Kidney (tissue), 13 donors: ENCODE measurements at regions not wholly inside any gene's neighbourhood (a gene's known extent, or its start where the extent isn't known, plus 50 kb on each side); places are given as distances from the start of the nearest gene placed in this dataset.

Experiments
- DNase-seq, 5 donors: peaks; one replicate each; pipeline ENCODE4 v3.0.0-alpha.2; 2013 to 2020
- FAIRE-seq: peaks from 2 replicates; lab custom pipeline; 2012; peaks lifted over from hg19 to GRCh38; lab: Jason Lieb, UNC
- H3K27ac ChIP-seq, 2 donors: one replicate each; pipeline ENCODE4 v1.7.0; 2013; ENCODE audit warnings: low read depth in 2 of 2, low read length in 2 of 2, inconsistent platforms in 1 of 2
- H3K27me3 ChIP-seq: one replicate; pipeline ENCODE4 v1.7.1; 2013; ENCODE audit warnings: low read length, inconsistent platforms; ENCODE audit not compliant: control insufficient read depth, insufficient read depth
- H3K36me3 ChIP-seq, 3 donors: one replicate each; pipeline versions ENCODE4 v1.7.0 to v1.7.1; 2013; ENCODE audit warnings: low read length in 3 of 3, control low read depth in 1 of 3, inconsistent platforms in 1 of 3; ENCODE audit not compliant: insufficient read depth in 3 of 3, control insufficient read depth in 2 of 3
- H3K4me1 ChIP-seq, 3 donors: one replicate each; pipeline versions ENCODE4 v1.7.0 to v1.7.1; 2013; ENCODE audit warnings: low read length in 3 of 3, inconsistent platforms in 1 of 3, low read depth in 1 of 3; ENCODE audit not compliant: control insufficient read depth in 2 of 3, insufficient read depth in 2 of 3
- H3K4me3 ChIP-seq, 3 donors: one replicate each; pipeline versions ENCODE4 v1.7.0 to v1.8.1; 2013; ENCODE audit warnings: low read length in 3 of 3, control low read depth in 1 of 3, inconsistent platforms in 1 of 3
- H3K9ac ChIP-seq, 3 donors: one replicate each; pipeline versions ENCODE4 v1.7.0 to v1.7.1; 2013; ENCODE audit warnings: low read length in 3 of 3, control low read depth in 1 of 3, inconsistent platforms in 1 of 3
- H3K9me3 ChIP-seq, 3 donors: one replicate each; pipeline versions ENCODE4 v1.7.0 to v1.7.1; 2013; ENCODE audit warnings: low read length in 3 of 3, control low read depth in 1 of 3, inconsistent platforms in 1 of 3; ENCODE audit not compliant: control insufficient read depth in 2 of 3, insufficient read depth in 1 of 3
- intact Hi-C: fragments of 100-400 bp; cut with DNase I; formaldehyde crosslinking; loops from one replicate; pipeline ENCODE4 v1.11.1; 2022
- TF ChIP-seq, protein P1 (sequence below): IDR thresholded peaks from 3 replicates; pipeline ENCODE4 v1.5.1; 2012; ENCODE audit warnings: mild to moderate bottlenecking, moderate library complexity, borderline replicate concordance; ENCODE audit not compliant: insufficient read depth; ENCODE audit errors: extremely low read depth
- donor health status: control.
- donor health status: control.
- donor health status: control.
- donor health status: control.
- donor health status: control.
- donor health status: DM: yes; HTN: yes; CAD: no.
- donor health status: Normal renal cell carcinoma (clear cell type).

DNA sequence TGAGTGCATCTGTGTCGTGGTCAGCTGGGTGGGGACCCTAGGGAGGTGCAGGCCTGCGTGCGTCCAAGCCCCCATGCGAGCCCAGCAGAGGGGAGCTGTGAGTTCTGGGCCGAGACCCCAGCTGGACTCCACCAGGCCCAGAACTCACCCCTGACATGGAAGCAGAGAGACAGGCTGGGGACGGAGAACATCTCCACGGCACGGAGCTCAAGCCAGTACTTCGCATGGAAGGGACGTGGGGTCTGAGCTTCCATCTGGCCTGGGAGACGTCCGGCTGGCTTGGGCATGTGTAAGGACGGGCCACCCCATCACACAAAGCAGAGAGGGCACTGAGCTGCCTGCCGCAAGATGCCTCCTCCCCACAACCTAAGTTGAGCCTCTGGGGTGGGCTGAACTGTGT, 422.4 kb downstream of the CTTN start:
- TF ChIP-seq, protein P1, sequence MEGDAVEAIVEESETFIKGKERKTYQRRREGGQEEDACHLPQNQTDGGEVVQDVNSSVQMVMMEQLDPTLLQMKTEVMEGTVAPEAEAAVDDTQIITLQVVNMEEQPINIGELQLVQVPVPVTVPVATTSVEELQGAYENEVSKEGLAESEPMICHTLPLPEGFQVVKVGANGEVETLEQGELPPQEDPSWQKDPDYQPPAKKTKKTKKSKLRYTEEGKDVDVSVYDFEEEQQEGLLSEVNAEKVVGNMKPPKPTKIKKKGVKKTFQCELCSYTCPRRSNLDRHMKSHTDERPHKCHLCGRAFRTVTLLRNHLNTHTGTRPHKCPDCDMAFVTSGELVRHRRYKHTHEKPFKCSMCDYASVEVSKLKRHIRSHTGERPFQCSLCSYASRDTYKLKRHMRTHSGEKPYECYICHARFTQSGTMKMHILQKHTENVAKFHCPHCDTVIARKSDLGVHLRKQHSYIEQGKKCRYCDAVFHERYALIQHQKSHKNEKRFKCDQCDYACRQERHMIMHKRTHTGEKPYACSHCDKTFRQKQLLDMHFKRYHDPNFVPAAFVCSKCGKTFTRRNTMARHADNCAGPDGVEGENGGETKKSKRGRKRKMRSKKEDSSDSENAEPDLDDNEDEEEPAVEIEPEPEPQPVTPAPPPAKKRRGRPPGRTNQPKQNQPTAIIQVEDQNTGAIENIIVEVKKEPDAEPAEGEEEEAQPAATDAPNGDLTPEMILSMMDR = no peak
- DNase-seq (no peak), FAIRE-seq (no peak)
- no peaks in the 10 kb centered on the region for H3K4me1 ChIP-seq
- H3K4me3 ChIP-seq = no peak overlapping the region
- H3K36me3 ChIP-seq = no peaks in the 10 kb centered on the region
- H3K9ac ChIP-seq = no peak overlapping the region
- H3K27me3 ChIP-seq = peaks cover 3% of the 10 kb centered on the region
- no peak overlapping the region for H3K27ac ChIP-seq
- intact Hi-C loops = no loop called here
- no peaks in the 10 kb centered on the region for H3K9me3 ChIP-seq

DNA sequence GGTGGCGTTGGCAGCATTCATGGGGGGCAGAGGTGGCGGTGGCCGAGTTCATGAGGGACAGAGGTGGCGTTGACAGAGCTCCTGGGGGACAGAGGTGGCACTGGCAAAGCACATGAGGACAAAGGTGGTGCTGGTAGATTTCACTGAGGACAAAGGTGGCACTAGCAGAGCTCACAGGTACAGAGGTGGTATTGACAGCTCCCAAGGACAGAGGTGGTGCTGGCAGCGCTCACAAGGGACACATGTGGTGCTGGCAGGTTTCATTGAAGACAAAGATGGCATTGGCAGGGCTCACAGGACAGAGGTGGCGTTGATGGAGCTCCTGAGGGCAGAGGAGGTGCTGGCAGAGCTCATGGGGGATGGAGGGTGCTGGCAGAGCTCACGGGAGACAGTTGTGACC, 425.4 kb downstream of the CTTN start:
- H3K9me3 ChIP-seq = no peaks in the 10 kb centered on the region
- TF ChIP-seq, protein P1 = no peak
- H3K27ac ChIP-seq = no peak overlapping the region
- FAIRE-seq (no peak), DNase-seq (no peak)
- intact Hi-C loops = no loop called here
- no peaks in the 10 kb centered on the region for H3K4me1 ChIP-seq
- no peak overlapping the region for H3K9ac ChIP-seq
- no peaks in the 10 kb centered on the region for H3K36me3 ChIP-seq
- peaks cover 3% of the 10 kb centered on the region for H3K27me3 ChIP-seq
- no peak overlapping the region for H3K4me3 ChIP-seq

DNA sequence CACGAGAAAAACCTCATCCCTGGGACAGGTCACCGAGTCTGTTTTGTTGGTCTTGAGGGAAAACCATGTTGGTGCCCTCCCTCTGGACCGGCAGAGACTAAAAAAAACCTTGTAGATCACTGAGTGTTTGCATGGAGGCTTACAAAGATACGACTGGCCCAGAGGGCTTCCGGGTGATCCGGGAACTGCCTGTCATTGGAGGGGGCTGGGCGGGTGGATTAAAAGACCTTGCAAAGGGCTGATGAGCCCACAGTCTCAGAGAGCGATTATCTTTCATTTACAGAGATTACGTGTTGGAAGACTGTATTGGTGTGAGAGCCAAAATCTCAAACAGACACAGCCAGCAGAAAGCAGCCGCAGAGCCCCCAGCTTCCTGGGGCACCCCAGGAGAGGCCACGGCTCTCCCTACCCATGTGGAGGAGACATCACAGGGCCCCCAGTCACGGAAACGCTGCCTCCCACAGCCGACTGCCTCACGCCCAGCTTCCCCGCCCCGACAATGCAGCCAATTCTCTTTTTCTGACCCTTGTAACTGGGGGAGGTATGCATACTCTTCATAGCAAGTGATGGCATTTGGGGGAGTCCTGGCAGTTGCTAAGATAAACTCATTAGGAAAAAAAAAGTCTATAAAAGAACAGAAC, 426.4 kb downstream of the CTTN start:
- no peak overlapping the region for H3K9ac ChIP-seq
- no peaks in the 10 kb centered on the region for H3K9me3 ChIP-seq
- TF ChIP-seq, protein P1 = no peak
- FAIRE-seq (no peak), DNase-seq (peak in 3 of 5 donors; percentile 22 to 68 (median 43))
- peaks cover 3% of the 10 kb centered on the region for H3K27me3 ChIP-seq
- intact Hi-C loops = no loop called here
- H3K4me1 ChIP-seq = no peaks in the 10 kb centered on the region
- H3K4me3 ChIP-seq = no peak overlapping the region
- H3K36me3 ChIP-seq = no peaks in the 10 kb centered on the region
- no peak overlapping the region for H3K27ac ChIP-seq
